ENCODE measurements at regions not wholly inside any gene's neighbourhood (a gene's known extent, or its start where the extent isn't known, plus 50 kb on each side); places are given as distances from the start of the nearest gene placed in this dataset.
A peak's percentile ranks its signal among the peaks of the same experiment; 100 is the strongest.

DNA sequence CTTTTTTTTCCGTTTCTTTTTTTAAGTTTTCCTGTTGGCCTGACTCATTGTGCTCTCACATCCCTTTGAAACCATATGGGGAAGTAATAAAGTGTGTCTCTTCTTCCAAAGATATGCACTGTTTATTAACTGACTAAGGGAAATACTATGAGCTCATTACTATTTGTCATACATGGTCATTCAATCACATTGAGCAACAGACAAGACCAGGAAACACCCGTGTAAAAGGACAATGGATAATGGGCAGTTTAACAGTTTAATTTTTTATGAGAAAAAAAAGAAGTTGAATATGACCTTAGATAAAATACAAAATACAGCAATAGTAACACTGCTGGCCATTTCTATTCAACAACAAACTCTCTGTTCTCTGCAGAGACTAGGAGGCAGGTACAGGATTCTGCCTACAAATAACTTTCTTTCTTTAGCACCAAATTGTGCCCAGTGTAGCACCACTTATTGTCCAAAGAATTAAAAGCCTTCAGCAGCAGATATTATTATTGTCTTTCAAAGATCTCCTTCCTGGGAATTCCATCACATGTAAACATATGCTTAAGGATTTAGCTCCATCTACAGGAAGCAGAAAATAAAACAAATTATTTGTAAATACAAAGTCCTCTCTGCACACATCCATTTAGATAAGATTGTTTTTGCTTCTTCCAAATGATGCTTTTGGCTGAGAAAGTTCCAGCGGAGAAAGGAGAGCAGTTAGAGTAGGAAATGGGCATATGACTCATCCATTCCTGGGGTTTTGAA is 55.0 kb upstream of the AKR1E2 start:
- no peak for TF ChIP-seq EZH2 (IDR thresholded peaks at IDR 0.05; ENCODE audit: borderline replicate concordance, low read depth, low read length, severe bottlenecking)
- TF ChIP-seq, protein P1, sequence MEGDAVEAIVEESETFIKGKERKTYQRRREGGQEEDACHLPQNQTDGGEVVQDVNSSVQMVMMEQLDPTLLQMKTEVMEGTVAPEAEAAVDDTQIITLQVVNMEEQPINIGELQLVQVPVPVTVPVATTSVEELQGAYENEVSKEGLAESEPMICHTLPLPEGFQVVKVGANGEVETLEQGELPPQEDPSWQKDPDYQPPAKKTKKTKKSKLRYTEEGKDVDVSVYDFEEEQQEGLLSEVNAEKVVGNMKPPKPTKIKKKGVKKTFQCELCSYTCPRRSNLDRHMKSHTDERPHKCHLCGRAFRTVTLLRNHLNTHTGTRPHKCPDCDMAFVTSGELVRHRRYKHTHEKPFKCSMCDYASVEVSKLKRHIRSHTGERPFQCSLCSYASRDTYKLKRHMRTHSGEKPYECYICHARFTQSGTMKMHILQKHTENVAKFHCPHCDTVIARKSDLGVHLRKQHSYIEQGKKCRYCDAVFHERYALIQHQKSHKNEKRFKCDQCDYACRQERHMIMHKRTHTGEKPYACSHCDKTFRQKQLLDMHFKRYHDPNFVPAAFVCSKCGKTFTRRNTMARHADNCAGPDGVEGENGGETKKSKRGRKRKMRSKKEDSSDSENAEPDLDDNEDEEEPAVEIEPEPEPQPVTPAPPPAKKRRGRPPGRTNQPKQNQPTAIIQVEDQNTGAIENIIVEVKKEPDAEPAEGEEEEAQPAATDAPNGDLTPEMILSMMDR (IDR thresholded peaks at IDR 0.05; ENCODE audit: borderline replicate concordance, extremely low read depth, low read length, poor library complexity, severe bottlenecking): peak; percentile 54

All from DND-41 (cell line).